ENCODE measurements at regions not wholly inside any gene's neighbourhood (a gene's known extent, or its start where the extent isn't known, plus 50 kb on each side); places are given as distances from the start of the nearest gene placed in this dataset.

DNA sequence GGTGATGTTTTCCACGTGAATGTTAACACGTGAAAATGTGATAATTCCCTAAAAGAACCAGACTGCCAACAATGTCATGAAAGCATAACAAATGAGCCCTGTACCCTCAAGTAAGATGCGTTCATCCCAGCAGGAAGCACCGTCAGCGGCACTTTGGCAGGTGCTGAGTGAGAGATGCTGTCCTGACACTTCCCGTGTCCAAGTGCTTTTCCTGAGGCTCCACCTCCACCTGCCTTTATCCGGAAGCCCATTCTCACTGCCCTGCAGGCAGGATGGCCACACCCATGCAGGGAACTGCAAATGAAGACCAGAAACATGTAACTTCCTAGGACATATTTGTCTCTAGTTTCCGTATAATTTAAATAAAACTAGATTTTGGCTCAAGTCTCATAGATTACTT lies 238.0 kb upstream of the IRX2 start:
- H3K27me3 ChIP-seq (ENCODE audit: control insufficient read depth, insufficient read depth, low read length), result no peaks in the 10 kb centered on the region
- H3K36me3 ChIP-seq (ENCODE audit: control insufficient read depth, insufficient read depth, low read length), result no peaks in the 10 kb centered on the region
- no peak for DNase-seq (ENCODE audit: low read depth, low spot score)
- no peaks in the 10 kb centered on the region; the same call in 1 of the 2 replicates for H3K9me3 ChIP-seq (ENCODE audit: control insufficient read depth, insufficient read depth, low read depth, low read length)
- CTCF ChIA-PET, result no interaction called here
- BruUV-seq (replicated peaks), result no TSS peak
- in situ Hi-C loops (cut with HindIII; ENCODE audit: low pct_unique_long_range_greater_than_20kb, low sequenced_read_pairs), result no loop called here
- no peak overlapping the region for H3K4me3 ChIP-seq (ENCODE audit: low read depth in 2 of 2, low read length in 2 of 2)
- POLR2A ChIA-PET, result no interaction called here
- no peaks in the 10 kb centered on the region for H3K4me1 ChIP-seq (ENCODE audit: control insufficient read depth, insufficient read depth, low read length)
- H3K27ac ChIP-seq (ENCODE audit: low read length), result no peak overlapping the region
- TF ChIP-seq POLR2AphosphoS5 (IDR thresholded peaks at IDR 0.05; ENCODE audit: low read depth, low read length) (no peak), TCF7L2 (IDR thresholded peaks at IDR 0.05; ENCODE audit: low read depth, low read length) (no peak), SIN3A (IDR thresholded peaks at IDR 0.05; ENCODE audit: borderline replicate concordance, insufficient read depth, low read depth, low read length) (no peak)
- TF ChIP-seq, protein P1, sequence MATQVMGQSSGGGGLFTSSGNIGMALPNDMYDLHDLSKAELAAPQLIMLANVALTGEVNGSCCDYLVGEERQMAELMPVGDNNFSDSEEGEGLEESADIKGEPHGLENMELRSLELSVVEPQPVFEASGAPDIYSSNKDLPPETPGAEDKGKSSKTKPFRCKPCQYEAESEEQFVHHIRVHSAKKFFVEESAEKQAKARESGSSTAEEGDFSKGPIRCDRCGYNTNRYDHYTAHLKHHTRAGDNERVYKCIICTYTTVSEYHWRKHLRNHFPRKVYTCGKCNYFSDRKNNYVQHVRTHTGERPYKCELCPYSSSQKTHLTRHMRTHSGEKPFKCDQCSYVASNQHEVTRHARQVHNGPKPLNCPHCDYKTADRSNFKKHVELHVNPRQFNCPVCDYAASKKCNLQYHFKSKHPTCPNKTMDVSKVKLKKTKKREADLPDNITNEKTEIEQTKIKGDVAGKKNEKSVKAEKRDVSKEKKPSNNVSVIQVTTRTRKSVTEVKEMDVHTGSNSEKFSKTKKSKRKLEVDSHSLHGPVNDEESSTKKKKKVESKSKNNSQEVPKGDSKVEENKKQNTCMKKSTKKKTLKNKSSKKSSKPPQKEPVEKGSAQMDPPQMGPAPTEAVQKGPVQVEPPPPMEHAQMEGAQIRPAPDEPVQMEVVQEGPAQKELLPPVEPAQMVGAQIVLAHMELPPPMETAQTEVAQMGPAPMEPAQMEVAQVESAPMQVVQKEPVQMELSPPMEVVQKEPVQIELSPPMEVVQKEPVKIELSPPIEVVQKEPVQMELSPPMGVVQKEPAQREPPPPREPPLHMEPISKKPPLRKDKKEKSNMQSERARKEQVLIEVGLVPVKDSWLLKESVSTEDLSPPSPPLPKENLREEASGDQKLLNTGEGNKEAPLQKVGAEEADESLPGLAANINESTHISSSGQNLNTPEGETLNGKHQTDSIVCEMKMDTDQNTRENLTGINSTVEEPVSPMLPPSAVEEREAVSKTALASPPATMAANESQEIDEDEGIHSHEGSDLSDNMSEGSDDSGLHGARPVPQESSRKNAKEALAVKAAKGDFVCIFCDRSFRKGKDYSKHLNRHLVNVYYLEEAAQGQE (IDR thresholded peaks at IDR 0.05; ENCODE audit: insufficient read depth in 1 of 2, low read depth in 2 of 2, low read length in 1 of 2), result no peak
- TF ChIP-seq, protein P2, sequence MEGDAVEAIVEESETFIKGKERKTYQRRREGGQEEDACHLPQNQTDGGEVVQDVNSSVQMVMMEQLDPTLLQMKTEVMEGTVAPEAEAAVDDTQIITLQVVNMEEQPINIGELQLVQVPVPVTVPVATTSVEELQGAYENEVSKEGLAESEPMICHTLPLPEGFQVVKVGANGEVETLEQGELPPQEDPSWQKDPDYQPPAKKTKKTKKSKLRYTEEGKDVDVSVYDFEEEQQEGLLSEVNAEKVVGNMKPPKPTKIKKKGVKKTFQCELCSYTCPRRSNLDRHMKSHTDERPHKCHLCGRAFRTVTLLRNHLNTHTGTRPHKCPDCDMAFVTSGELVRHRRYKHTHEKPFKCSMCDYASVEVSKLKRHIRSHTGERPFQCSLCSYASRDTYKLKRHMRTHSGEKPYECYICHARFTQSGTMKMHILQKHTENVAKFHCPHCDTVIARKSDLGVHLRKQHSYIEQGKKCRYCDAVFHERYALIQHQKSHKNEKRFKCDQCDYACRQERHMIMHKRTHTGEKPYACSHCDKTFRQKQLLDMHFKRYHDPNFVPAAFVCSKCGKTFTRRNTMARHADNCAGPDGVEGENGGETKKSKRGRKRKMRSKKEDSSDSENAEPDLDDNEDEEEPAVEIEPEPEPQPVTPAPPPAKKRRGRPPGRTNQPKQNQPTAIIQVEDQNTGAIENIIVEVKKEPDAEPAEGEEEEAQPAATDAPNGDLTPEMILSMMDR (IDR thresholded peaks at IDR 0.05), result no peak
- intact Hi-C loops (cut with micrococcal nuclease; ENCODE audit: unreplicated experiment), result no loop called here
- ATAC-seq, result no peak

DNA sequence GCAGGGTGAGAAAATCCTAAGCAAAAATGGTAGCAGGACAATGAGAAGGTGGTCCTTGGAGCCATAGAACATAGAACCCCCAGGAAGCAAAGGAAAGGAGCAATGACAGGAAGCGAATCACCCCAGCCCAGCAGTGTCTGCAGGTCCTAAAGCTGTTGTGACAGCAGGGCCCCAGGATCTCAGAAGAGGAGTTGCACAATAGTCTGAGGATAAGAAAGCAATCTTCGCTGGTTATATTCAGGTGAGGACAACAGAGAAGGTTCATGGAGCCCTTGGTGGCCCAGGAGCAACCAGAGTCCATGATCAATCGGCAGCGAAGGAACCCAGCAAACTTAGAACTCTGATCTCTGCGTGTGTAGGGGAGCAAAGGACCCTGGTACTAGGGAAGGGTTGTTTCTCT lies 234.8 kb upstream of the IRX2 start:
- DNase-seq (ENCODE audit: low read depth, low spot score) (no peak), ATAC-seq (no peak)
- ChIA-PET POLR2A (no interaction called here), CTCF (no interaction called here)
- no peaks in the 10 kb centered on the region; the same call in 1 of the 2 replicates for H3K9me3 ChIP-seq (ENCODE audit: control insufficient read depth, insufficient read depth, low read depth, low read length)
- in situ Hi-C loops (cut with HindIII; ENCODE audit: low pct_unique_long_range_greater_than_20kb, low sequenced_read_pairs), result no loop called here
- TF ChIP-seq, protein P2 (IDR thresholded peaks at IDR 0.05), result no peak
- TF ChIP-seq POLR2AphosphoS5 (IDR thresholded peaks at IDR 0.05; ENCODE audit: low read depth, low read length) (no peak), TCF7L2 (IDR thresholded peaks at IDR 0.05; ENCODE audit: low read depth, low read length) (no peak), SIN3A (IDR thresholded peaks at IDR 0.05; ENCODE audit: borderline replicate concordance, insufficient read depth, low read depth, low read length) (no peak)
- TF ChIP-seq, protein P1 (IDR thresholded peaks at IDR 0.05; ENCODE audit: insufficient read depth in 1 of 2, low read depth in 2 of 2, low read length in 1 of 2), result no peak
- H3K27ac ChIP-seq (ENCODE audit: low read length), result no peak overlapping the region
- no peaks in the 10 kb centered on the region for H3K36me3 ChIP-seq (ENCODE audit: control insufficient read depth, insufficient read depth, low read length)
- intact Hi-C loops (cut with micrococcal nuclease; ENCODE audit: unreplicated experiment), result no loop called here
- H3K4me1 ChIP-seq (ENCODE audit: control insufficient read depth, insufficient read depth, low read length), result no peaks in the 10 kb centered on the region
- H3K27me3 ChIP-seq (ENCODE audit: control insufficient read depth, insufficient read depth, low read length), result no peaks in the 10 kb centered on the region
- no TSS peak for BruUV-seq (replicated peaks)
- no peak overlapping the region for H3K4me3 ChIP-seq (ENCODE audit: low read depth in 2 of 2, low read length in 2 of 2)

Measured in Panc1 (cell line).